GM06990 (cell line): ENCODE measurements at regions not wholly inside any gene's neighbourhood (a gene's known extent, or its start where the extent isn't known, plus 50 kb on each side); places are given as distances from the start of the nearest gene placed in this dataset.

Source experiments
- DNase-seq: peaks from one replicate; pipeline ENCODE4 v3.0.0-alpha.2; 2011; ENCODE audit not compliant: insufficient read length; ENCODE audit errors: extremely low read depth
- H3K27me3 ChIP-seq: replicated peaks from 2 replicates; pipeline ENCODE4 v1.6.0; 2011; ENCODE audit warnings: low read length; ENCODE audit not compliant: control insufficient read depth, insufficient read depth
- H3K36me3 ChIP-seq: 2 replicates; pipeline ENCODE4 v1.5.1; 2011; ENCODE audit warnings: low read length; ENCODE audit not compliant: control insufficient read depth, insufficient read depth
- H3K4me3 ChIP-seq: replicated peaks from 2 replicates; pipeline ENCODE4 v1.5.1; 2011; ENCODE audit warnings: low read depth, mild to moderate bottlenecking, control low read depth, low read length
- TF ChIP-seq, protein P1 (sequence below): IDR thresholded peaks from 2 replicates; pipeline ENCODE4 v1.5.1; 2011; ENCODE audit warnings: low read length, control low read depth, mild to moderate bottlenecking, inconsistent platforms; ENCODE audit not compliant: insufficient read depth, poor library complexity, severe bottlenecking

DNA sequence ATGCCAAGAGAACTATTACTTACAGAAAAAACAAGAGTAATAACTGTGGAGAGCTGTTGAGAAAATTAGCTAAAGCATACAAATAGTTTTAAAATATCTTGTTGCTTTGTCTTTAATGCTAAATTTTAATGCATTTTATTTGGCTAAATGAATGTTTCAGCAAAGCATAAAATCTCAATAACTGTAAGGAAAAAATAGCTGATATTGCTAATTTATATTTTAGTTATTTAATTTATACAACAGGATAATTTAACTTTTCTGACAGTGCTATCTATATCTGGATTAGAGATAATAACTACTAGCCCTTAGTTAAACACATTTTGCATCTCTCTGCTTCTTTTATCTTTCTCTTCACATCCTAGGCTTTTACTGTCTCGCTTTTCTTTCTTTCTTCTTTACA lies 1014.9 kb upstream of the COX7C start:
- Histone ChIP-seq H3K27me3 (no peaks in the 10 kb centered on the region), H3K4me3 (no peak overlapping the region)
- TF ChIP-seq, protein P1, sequence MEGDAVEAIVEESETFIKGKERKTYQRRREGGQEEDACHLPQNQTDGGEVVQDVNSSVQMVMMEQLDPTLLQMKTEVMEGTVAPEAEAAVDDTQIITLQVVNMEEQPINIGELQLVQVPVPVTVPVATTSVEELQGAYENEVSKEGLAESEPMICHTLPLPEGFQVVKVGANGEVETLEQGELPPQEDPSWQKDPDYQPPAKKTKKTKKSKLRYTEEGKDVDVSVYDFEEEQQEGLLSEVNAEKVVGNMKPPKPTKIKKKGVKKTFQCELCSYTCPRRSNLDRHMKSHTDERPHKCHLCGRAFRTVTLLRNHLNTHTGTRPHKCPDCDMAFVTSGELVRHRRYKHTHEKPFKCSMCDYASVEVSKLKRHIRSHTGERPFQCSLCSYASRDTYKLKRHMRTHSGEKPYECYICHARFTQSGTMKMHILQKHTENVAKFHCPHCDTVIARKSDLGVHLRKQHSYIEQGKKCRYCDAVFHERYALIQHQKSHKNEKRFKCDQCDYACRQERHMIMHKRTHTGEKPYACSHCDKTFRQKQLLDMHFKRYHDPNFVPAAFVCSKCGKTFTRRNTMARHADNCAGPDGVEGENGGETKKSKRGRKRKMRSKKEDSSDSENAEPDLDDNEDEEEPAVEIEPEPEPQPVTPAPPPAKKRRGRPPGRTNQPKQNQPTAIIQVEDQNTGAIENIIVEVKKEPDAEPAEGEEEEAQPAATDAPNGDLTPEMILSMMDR, result no peak

DNA sequence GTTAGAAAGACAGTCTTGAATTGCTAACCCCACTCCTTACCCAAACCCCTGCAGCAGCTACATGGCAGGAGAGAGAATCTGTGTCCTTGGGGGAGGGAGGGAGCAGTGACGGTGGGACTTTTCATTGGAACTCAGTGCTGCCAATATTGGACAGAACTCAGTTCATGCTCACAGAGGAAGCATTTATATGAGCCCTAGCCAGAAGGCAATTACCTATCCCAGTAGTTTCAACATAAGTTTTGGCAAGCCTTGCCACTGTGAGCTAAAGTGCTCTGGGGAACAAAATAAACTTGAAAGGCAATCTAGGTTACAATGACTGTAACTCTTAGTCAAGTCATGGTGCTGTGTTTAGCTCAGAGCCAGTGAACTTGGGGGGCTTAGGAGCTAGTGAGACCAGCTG lies 1013.4 kb upstream of the COX7C start:
- no peak overlapping the region for H3K4me3 ChIP-seq
- no peak for DNase-seq
- no peaks in the 10 kb centered on the region for H3K36me3 ChIP-seq
- TF ChIP-seq, protein P1, result no peak
- no peaks in the 10 kb centered on the region for H3K27me3 ChIP-seq

More for the DNA sequence above, 1014.9 kb upstream of the COX7C start:
- DNase-seq, result no peak
- no peaks in the 10 kb centered on the region for H3K36me3 ChIP-seq

DNA sequence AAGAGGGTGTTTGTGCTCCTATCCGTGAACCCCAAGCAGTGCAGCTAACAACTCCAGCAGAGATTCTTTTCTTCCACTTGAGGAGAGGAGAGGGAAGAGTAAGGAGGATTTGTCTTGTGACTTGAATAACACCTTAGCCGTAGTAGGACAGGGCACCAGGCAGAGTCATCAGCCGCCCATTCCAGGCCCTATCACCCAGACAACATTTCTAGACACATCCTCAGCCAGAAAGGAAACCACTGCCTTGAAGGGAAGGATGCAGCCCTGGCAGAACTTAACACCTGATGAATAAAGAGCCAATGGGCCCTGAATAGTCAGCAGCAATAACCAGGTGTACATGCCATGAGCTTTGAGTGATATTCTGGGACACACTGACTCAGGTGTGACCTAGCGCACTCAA lies 1013.0 kb upstream of the COX7C start:
- TF ChIP-seq, protein P1, result no peak
- no peak for DNase-seq
- no peak overlapping the region for H3K4me3 ChIP-seq
- no peaks in the 10 kb centered on the region for H3K27me3 ChIP-seq
- no peaks in the 10 kb centered on the region for H3K36me3 ChIP-seq

DNA sequence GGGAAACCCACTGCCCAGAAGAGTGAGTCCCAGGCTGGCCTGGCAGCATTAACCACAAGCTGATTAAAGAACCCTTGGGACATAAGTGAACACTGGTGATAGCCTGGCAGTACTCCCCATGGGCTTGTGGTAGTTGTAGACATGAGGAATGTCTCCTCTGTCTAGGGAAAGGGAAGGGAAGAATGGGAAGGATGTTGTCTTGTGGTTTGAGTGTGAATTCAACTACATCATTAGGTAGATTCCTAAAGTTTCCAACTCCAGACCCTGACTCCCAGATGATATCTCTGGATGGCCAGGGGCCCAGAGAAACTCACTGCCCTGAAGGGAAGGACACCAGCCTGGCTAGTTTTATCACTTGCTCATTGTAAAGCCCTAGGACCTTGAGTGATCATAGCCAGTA lies 1012.4 kb upstream of the COX7C start:
- no peaks in the 10 kb centered on the region for H3K36me3 ChIP-seq
- DNase-seq, result no peak
- no peak overlapping the region for H3K4me3 ChIP-seq
- no peaks in the 10 kb centered on the region for H3K27me3 ChIP-seq
- TF ChIP-seq, protein P1, result no peak

DNA sequence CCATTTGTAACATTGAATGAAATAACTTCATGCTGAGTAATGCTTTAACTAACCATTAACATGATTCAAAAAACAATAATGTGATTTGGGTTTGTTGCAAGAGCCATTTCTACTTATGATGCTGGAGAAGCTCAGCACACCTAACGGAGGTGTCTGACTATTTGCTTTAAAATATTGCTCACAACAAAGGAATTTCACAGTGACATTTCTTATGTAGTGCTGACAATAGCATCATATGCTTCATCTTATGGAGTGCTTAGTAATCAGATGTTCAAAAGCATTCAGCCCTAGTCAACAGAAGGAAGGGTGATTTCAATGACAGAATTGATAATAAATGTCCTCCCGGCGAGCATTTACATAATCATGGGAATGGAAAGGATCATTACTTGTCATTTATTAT lies 1003.3 kb upstream of the COX7C start:
- H3K27me3 ChIP-seq, result no peaks in the 10 kb centered on the region
- TF ChIP-seq, protein P1, result no peak
- DNase-seq, result no peak
- no peaks in the 10 kb centered on the region for H3K36me3 ChIP-seq
- H3K4me3 ChIP-seq, result no peak overlapping the region

DNA sequence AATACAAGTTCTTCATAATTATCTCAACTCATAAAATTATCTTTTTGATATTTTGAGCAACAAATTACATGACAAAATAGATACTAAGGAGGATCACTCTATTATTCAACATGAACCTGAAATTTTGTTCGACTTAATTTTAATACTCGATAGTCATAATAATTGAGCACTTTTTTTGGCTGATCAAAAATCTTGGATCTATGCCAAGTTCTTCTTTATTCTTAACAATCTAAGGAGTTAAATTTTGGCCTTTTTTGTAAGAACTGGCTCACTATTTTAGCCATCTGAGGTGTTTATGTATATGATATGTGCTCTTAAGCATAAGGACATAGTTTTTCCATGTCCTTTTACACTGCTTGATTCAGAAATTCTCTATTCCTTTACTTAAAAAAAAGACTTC lies 996.1 kb upstream of the COX7C start:
- Histone ChIP-seq H3K4me3 (no peak overlapping the region), H3K27me3 (no peaks in the 10 kb centered on the region), H3K36me3 (no peaks in the 10 kb centered on the region)
- TF ChIP-seq, protein P1, result no peak
- no peak for DNase-seq
